WTC11 (cell line): ENCODE measurements at regions not wholly inside any gene's neighbourhood (a gene's known extent, or its start where the extent isn't known, plus 50 kb on each side); places are given as distances from the start of the nearest gene placed in this dataset.

ENCODE experiments used
- ATAC-seq: fragments of 200-7000 bp; cut with Tn5 transposase; 2 replicates; pipeline ENCODE4 v1.10.0; 2021; ENCODE audit warnings: mild to moderate bottlenecking, moderate library complexity
- CTCF ChIA-PET: fragments of 300-600 bp; sonication (Branson Sonifier 250); formaldehyde crosslinking; loops from one replicate; lab custom pipeline; 2021; ENCODE audit warnings: antibody characterized with exemption; lab: Charles Lee
- POLR2A ChIA-PET: fragments of 350-600 bp; sonication (Branson Sonifier 250); formaldehyde crosslinking; loops from one replicate; lab custom pipeline; 2021; ENCODE audit warnings: antibody characterized with exemption; lab: Charles Lee
- DNase-seq: peaks from one replicate; pipeline ENCODE4 v3.0.0; 2021; ENCODE audit warnings: low spot score
- H3K27ac Mint-ChIP-seq: 2 replicates; pipeline ENCODE4 v1.8.0; 2021; ENCODE audit warnings: mixed read lengths
- H3K27me3 Mint-ChIP-seq: 2 replicates; pipeline ENCODE4 v1.8.0; 2021; ENCODE audit warnings: low read depth, mild to moderate bottlenecking, moderate library complexity, mixed read lengths
- H3K36me3 Mint-ChIP-seq: 2 replicates; pipeline ENCODE4 v1.8.0; 2021; ENCODE audit warnings: mixed read lengths
- H3K4me1 Mint-ChIP-seq: 2 replicates; pipeline ENCODE4 v1.8.0; 2022; ENCODE audit warnings: mixed read lengths
- H3K4me3 Mint-ChIP-seq: 2 replicates; pipeline ENCODE4 v1.8.0; 2021; ENCODE audit warnings: mild to moderate bottlenecking, moderate library complexity, mixed read lengths
- H3K9me3 Mint-ChIP-seq: 2 replicates; pipeline ENCODE4 v1.8.0; 2021; ENCODE audit warnings: mixed read lengths
- ATF6 ChIP-seq: sonication (generic); formaldehyde crosslinking; IDR thresholded peaks from 2 replicates; pipeline ENCODE4 v1.8.1; 2023; ENCODE audit warnings: mild to moderate bottlenecking, missing genetic modification reagents
- CBFB ChIP-seq: sonication (generic); formaldehyde crosslinking; IDR thresholded peaks from 2 replicates; pipeline ENCODE4 v1.8.1; 2022; ENCODE audit warnings: mild to moderate bottlenecking, low read depth, missing genetic modification reagents
- E2F4 ChIP-seq: sonication (generic); formaldehyde crosslinking; IDR thresholded peaks from 2 replicates; pipeline ENCODE4 v1.8.1; 2022; ENCODE audit warnings: low read depth, mild to moderate bottlenecking, moderate library complexity, missing genetic modification reagents, borderline replicate concordance
- PREB ChIP-seq: sonication (generic); formaldehyde crosslinking; IDR thresholded peaks from 2 replicates; pipeline ENCODE4 v1.8.1; 2022; ENCODE audit warnings: mild to moderate bottlenecking, missing genetic modification reagents, moderate library complexity, borderline replicate concordance
- SMAD3 ChIP-seq: sonication (generic); formaldehyde crosslinking; IDR thresholded peaks from 2 replicates; pipeline ENCODE4 v1.8.0; 2022; ENCODE audit warnings: missing genetic modification reagents, mild to moderate bottlenecking, borderline replicate concordance
- TP53 ChIP-seq: sonication (generic); formaldehyde crosslinking; IDR thresholded peaks from 2 replicates; pipeline ENCODE4 v1.8.1; 2023; ENCODE audit warnings: mild to moderate bottlenecking, missing genetic modification reagents
- ZBTB21 ChIP-seq: sonication (generic); formaldehyde crosslinking; IDR thresholded peaks from 2 replicates; pipeline ENCODE4 v1.8.1; 2023; ENCODE audit warnings: mild to moderate bottlenecking, missing genetic modification reagents, borderline replicate concordance
- ZNF512 ChIP-seq: sonication (generic); formaldehyde crosslinking; IDR thresholded peaks from 2 replicates; pipeline ENCODE4 v1.8.1; 2022; ENCODE audit warnings: missing genetic modification reagents, borderline replicate concordance
- ZNF532 ChIP-seq: fragments of 250-450 bp; sonication (Bioruptor Pico); IDR thresholded peaks from 2 replicates; pipeline ENCODE4 v1.9.0; 2021; ENCODE audit warnings: mild to moderate bottlenecking, borderline replicate concordance
- ZNF671 ChIP-seq: fragments of 250-450 bp; sonication (Bioruptor Pico); IDR thresholded peaks from 2 replicates; pipeline ENCODE4 v1.8.0; 2021; ENCODE audit warnings: mild to moderate bottlenecking
- TF ChIP-seq, protein P1 (sequence below): sonication (generic); formaldehyde crosslinking; IDR thresholded peaks from 2 replicates; pipeline ENCODE4 v1.8.1; 2023; ENCODE audit warnings: mild to moderate bottlenecking, moderate library complexity, missing genetic modification reagents
- TF ChIP-seq, protein P2 (sequence below): fragments of 250-450 bp; sonication (Bioruptor Pico); IDR thresholded peaks from 2 replicates; pipeline ENCODE4 v2.1.2; 2022; ENCODE audit warnings: mild to moderate bottlenecking, moderate library complexity
- TF ChIP-seq, protein P3 (sequence below): sonication (generic); formaldehyde crosslinking; IDR thresholded peaks from 2 replicates; pipeline ENCODE4 v1.8.1; 2023; ENCODE audit warnings: mild to moderate bottlenecking, missing genetic modification reagents
- TF ChIP-seq, protein P4 (sequence below): sonication (generic); formaldehyde crosslinking; conservative IDR thresholded peaks from 2 replicates; pipeline ENCODE4 v1.8.1; 2023; ENCODE audit warnings: mild to moderate bottlenecking, low read depth, missing genetic modification reagents, moderate library complexity
- TF ChIP-seq, protein P5 (sequence below): fragments of 250-450 bp; sonication (Bioruptor Pico); conservative IDR thresholded peaks from 2 replicates; pipeline ENCODE4 v1.9.0; 2021; ENCODE audit warnings: mild to moderate bottlenecking

- TF ChIP-seq ZNF512 (CRISPR knock-in tag) (no peak), TP53 (no peak), ATF6 (CRISPR knock-in tag) (no peak), PREB (no peak), E2F4 (CRISPR knock-in tag) (no peak), CBFB (CRISPR knock-in tag) (no peak), ZBTB21 (CRISPR knock-in tag) (no peak)
- TF ChIP-seq, protein P1, sequence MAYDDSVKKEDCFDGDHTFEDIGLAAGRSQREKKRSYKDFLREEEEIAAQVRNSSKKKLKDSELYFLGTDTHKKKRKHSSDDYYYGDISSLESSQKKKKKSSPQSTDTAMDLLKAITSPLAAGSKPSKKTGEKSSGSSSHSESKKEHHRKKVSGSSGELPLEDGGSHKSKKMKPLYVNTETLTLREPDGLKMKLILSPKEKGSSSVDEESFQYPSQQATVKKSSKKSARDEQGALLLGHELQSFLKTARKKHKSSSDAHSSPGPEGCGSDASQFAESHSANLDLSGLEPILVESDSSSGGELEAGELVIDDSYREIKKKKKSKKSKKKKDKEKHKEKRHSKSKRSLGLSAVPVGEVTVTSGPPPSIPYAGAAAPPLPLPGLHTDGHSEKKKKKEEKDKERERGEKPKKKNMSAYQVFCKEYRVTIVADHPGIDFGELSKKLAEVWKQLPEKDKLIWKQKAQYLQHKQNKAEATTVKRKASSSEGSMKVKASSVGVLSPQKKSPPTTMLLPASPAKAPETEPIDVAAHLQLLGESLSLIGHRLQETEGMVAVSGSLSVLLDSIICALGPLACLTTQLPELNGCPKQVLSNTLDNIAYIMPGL: no peak
- TF ChIP-seq, protein P2, sequence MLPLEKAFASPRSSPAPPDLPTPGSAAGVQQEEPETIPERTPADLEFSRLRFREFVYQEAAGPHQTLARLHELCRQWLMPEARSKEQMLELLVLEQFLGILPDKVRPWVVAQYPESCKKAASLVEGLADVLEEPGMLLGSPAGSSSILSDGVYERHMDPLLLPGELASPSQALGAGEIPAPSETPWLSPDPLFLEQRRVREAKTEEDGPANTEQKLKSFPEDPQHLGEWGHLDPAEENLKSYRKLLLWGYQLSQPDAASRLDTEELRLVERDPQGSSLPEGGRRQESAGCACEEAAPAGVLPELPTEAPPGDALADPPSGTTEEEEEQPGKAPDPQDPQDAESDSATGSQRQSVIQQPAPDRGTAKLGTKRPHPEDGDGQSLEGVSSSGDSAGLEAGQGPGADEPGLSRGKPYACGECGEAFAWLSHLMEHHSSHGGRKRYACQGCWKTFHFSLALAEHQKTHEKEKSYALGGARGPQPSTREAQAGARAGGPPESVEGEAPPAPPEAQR (CRISPR knock-in tag): no peak
- TF ChIP-seq, protein P3, sequence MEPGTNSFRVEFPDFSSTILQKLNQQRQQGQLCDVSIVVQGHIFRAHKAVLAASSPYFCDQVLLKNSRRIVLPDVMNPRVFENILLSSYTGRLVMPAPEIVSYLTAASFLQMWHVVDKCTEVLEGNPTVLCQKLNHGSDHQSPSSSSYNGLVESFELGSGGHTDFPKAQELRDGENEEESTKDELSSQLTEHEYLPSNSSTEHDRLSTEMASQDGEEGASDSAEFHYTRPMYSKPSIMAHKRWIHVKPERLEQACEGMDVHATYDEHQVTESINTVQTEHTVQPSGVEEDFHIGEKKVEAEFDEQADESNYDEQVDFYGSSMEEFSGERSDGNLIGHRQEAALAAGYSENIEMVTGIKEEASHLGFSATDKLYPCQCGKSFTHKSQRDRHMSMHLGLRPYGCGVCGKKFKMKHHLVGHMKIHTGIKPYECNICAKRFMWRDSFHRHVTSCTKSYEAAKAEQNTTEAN (CRISPR knock-in tag): no peak
These were observed 384.2 kb downstream of the GRIN2B start (continued) for GRCh38 chr12:13597166-13597565.

GRCh38 chr12:13596714-13597113, 384.7 kb downstream of the GRIN2B start:
- H3K27me3 Mint-ChIP-seq: no peaks in the 10 kb centered on the region; the same call in 1 of the 2 replicates
- CTCF ChIA-PET: no interaction called here
- no peak for ATAC-seq
- TF ChIP-seq SMAD3 (CRISPR knock-in tag) (no peak), ZNF671 (CRISPR knock-in tag) (no peak), ZNF532 (CRISPR knock-in tag) (no peak)
- TF ChIP-seq, protein P4, sequence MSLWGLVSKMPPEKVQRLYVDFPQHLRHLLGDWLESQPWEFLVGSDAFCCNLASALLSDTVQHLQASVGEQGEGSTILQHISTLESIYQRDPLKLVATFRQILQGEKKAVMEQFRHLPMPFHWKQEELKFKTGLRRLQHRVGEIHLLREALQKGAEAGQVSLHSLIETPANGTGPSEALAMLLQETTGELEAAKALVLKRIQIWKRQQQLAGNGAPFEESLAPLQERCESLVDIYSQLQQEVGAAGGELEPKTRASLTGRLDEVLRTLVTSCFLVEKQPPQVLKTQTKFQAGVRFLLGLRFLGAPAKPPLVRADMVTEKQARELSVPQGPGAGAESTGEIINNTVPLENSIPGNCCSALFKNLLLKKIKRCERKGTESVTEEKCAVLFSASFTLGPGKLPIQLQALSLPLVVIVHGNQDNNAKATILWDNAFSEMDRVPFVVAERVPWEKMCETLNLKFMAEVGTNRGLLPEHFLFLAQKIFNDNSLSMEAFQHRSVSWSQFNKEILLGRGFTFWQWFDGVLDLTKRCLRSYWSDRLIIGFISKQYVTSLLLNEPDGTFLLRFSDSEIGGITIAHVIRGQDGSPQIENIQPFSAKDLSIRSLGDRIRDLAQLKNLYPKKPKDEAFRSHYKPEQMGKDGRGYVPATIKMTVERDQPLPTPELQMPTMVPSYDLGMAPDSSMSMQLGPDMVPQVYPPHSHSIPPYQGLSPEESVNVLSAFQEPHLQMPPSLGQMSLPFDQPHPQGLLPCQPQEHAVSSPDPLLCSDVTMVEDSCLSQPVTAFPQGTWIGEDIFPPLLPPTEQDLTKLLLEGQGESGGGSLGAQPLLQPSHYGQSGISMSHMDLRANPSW (CRISPR knock-in tag): no peak
- TF ChIP-seq, protein P5, sequence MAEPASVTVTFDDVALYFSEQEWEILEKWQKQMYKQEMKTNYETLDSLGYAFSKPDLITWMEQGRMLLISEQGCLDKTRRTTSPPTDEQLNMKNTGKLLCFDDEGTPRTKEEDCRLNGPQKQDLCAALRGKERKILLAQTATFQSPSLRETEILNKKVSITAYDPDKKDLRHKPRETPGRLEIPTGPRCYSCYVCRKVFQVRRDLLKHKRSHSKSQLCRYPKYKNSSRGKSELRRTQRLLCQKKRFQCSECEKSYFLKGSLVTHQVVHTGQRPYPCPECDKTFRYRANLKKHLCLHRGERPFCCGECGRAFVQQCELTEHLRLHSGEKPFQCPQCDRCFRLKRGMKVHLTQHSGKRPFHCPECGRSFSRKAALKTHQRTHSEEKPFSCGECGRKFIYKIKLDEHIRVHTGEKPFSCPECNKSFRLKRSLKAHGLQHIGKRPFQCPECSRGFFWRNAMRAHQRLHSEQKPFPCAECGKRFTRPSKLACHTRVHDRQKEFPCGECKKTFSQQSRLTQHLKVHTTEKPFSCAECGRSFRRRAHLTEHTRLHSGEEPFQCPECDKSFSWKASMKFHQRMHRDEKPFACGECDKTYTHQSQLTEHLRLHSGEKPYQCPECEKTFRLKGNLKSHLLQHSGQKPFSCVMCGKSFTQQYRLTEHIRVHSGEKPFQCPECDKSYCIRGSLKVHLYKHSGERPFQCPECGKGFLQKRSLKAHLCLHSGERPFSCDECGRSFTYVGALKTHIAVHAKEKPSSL (CRISPR knock-in tag): no peak
- TF ChIP-seq, all 79 proteins: peak for 0
- Mint-ChIP-seq H3K4me1 (peaks cover 36% of the 10 kb centered on the region), H3K4me3 (no peak overlapping the region), H3K36me3 (peaks cover 10% of the 10 kb centered on the region), H3K9me3 (peaks cover 12% of the 10 kb centered on the region), H3K27ac (no peak overlapping the region)
- POLR2A ChIA-PET: interaction anchor here (0.5 kb wide), 1 partner anchor 323 kb away, joined by 4 read pairs; no protein-coding TSS in a partner anchor
- no peak for DNase-seq
